Midbrain (tissue), 1 donor: ENCODE measurements at regions not wholly inside any gene's neighbourhood (a gene's known extent, or its start where the extent isn't known, plus 50 kb on each side); places are given as distances from the start of the nearest gene placed in this dataset.

Experiments
- DNase-seq: peaks from one replicate; lab custom pipeline; 2025; lab: John Stamatoyannopoulos, UW

DNA sequence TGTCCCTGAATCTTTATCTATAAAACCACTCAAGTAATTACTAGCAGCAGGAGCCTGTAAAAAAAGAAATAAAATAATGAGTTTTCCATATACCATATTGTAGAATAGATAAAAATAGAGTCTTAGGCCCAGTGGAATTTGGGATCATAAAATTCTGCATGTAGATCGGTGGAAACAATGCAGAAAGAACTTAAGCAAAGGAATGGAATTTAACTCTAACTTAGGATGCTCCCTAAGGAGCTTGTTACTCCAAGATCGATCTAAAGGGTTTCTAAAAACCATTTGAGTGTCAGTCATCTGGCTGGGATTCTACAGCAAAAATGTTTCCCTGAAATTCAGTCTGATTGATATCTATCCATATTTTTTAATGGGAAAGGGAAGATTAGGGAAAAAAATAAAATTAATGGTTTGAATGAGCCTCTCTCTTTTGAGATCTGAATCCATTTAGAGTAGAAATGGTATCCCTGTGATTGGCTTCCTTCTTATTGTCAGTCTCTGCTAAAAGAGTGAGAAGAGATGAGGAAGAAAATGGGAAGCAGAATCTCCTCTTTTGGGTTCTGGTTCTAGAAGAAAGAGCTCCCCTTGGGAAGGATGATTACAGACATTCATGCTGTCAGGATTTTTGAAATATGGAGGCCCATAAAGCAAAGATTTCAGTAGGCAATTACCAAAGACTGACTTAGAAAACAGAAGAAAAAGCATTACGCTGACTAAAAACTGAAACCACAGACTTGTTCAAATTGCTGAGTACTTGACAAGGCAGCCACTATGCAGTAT is 564.3 kb upstream of the MARCKS start:
- no peak for DNase-seq

DNA sequence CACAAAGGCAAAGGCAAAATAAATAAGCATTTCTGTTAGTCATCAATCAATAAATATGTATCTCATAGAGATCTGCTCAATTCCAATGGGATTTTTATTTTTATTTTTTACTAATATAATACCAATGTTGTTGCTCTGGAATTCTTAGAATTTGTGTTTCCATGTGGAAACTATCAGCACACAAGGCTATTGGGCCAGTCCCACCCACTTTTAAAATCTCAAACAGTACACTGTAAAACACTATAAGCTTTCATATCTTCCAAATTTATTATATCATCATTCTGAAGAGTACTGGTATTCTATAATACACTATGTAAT is 563.8 kb upstream of the MARCKS start:
- no peak for DNase-seq

DNA sequence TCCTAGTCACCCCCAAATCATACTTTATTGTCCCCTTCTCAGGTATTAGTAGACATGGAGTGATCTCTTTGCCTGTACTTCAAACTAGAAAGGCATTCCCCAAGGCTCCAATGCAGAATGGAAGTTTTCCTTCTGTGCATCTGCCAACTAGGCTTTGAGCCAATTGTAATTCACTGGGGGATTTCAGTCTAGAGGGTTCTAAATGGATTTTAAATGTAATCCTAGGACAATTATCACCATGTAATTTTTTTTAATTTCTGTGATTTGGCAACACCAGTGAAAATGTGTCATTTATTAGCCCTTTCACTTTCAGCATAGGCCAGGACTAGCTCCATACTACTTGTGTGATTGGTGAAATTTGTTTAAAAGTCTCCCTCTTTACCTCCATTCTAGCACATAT is 557.6 kb upstream of the MARCKS start:
- DNase-seq = no peak

DNA sequence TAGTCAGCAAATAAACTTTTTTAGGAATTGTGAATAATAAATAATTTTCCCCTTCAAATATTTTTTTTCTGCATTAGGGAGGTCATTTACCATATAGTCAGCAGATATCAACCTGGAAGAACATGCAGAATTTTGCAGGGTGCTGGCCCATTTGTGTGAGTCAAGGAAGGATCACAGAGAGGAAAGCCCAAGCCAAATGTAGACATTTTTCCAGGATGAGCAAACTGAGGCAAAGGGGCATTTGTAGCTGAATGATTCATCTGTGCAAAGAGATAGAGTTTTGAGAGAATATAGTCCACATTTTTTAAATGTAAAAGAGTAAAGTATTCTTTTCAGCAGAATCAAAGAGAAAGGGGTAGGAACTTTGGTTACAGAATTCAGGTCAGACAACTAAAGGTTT is 555.5 kb upstream of the MARCKS start:
- DNase-seq = no peak

DNA sequence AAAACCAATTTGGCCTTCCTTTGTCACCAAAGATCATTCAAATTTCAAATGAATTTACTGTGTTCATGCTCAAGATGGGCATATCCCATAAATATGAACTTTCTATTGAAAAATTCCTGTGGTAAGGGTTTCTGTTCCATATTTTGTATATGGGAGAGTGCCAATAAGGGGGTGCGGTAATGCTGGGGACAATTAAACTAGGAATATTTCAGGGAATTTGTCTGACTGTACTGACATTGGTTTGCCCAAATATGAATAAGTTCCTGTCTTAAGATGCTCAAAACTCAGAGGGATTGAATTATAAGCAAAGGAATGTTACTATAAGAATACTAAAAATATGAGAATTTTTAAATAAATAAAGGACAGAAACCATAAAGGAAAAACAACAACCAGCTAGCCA is 553.0 kb upstream of the MARCKS start:
- DNase-seq = no peak

DNA sequence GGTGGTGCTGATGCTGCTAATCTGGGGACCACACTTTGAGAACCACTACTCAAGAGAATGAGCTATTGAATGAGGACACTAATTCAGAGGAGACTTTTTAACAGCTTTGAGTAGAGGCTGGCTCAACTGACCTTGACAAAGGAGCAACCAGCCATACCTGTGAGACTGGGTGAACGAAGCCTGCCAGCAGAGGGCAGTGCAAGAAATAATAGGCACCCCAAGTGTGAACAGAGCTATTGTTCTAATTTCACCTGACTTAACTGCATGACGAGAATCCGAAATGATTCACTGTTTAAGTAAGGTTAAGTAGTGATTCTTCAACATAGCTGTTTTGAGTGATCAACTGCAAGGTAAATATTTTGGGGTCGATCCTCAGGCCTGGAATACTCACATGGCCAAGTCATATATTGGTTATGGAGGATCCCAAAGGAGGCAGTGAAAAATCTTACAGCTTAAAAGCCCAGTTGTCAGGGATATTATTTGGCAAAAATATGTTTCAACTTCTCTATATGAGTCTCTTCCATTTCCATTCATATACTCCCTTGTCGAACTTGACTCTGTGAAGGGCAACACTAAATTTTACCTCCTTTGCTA is 550.5 kb upstream of the MARCKS start:
- DNase-seq = no peak

DNA sequence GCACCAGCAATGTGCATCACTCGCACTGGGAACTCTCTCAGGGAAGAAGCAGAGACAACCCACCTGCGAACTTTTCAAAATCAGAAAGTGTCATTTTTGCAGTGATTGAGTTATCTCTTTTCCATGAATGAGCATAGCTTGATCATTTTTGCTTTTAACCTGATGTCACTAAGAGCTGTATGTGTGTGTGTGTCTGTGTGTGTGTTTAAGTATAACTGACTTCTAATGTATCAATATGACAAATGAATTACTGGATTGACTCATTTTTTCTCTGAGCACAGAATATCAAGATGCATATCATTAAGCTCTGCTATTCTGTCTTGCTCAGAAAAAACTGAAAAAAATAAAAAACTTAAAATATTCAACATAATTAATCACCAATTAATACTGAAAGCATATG is 548.9 kb upstream of the MARCKS start:
- no peak for DNase-seq

DNA sequence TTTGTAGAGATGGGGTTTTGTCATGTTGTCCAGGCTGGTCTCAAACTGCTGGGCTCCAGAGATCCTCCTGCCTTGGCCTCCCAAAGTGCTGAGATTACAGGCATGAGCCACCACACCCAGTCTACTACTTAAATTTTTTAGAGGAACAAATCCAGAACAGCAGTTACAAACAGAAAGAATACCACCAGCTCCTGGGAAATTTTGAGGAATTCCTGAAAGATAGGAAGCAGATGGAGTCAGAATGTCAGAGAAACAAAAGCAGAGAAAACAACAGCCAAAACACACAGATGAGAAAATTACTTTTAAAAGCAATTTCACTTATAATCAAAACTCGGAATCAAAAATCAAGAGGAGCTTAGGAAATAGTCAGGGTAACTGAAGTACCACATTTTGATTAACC is 543.3 kb upstream of the MARCKS start:
- no peak for DNase-seq

DNA sequence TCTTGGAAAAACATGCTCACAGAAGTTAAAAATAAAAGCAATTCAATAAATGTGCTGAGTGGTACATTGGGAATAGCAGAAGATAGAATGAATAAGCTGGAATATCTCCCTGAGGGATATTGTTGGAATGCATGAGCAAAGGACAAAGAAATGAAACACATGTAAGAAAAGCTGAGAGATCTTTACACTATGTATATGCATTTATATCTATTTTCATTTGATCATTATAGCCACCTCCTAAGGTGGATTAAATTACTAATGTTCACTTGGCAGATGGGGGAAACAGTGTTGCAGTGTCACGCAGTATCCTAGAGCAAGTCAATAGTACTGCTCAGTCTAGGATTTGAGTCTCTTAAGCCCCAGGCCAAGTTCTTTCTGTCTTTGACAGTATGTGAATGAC is 542.0 kb upstream of the MARCKS start:
- DNase-seq = no peak

DNA sequence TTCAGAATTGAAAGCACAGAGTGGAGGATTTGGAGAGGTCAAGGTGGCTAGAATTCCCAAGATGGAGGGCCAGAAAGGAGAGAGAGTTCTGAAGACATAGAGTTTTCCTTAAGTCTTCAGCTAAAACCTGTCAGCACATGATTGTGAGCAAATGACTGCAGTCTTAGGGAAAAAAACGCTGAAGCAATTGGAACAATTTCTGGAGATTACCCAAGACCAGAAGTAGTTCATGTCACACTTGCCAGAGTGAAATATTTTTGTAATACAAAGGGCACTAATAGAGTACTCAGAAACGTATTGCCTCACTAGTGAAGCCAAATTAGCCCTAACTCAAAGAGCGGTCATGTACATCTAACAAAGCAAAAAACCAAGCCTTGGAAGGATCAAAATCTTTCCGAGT is 541.3 kb upstream of the MARCKS start:
- no peak for DNase-seq

DNA sequence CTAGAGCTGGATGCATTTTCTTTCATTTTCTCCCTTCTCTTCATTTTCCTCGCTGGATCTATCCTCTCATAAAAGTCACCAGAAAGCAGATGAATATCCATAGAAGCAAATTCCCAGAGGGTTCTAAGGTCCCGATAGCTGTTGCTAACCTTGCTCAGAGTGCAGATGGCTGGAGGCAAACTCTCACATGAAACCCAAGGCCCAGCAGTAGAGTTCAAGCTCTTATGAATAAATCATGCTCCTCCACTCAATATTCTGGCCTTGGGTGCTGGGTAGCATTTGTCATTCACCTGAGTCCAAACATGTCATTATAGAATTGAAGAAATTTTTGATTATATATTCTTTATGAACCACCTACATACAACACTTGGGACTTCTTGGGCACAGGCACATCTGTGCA is 539.7 kb upstream of the MARCKS start:
- DNase-seq = no peak

DNA sequence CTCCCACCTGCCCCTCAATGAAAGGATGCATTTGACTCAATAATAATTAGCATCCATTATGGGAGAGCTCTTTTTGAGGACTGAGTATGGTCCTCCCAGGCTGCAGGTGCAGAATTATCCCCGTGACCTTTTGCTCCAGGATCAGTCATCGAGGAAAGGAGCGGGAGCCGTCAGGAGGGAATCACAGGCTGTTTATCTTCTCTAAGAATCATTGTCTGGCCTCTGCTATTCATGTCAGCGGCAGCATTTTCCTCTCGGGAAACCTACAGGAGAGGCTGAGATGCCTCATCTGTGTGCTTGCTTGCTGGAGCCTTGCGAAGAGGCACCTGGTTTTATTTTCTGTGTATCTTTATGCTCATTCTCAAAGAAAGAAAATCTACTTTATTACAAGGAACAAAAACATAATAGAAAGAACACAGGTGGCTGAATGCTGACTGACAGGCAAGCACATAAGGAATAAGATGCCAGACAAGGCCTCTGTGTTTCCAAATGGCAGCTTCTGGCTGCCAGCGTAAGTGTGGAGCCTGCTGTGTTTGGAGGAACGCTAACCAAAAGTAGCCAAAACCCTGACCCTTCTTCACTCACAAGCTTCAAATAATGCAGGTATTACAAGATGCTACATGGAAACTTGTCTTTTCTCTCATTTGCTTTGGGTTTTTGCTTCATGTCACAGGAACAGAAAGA is 539.1 kb upstream of the MARCKS start:
- DNase-seq = no peak

DNA sequence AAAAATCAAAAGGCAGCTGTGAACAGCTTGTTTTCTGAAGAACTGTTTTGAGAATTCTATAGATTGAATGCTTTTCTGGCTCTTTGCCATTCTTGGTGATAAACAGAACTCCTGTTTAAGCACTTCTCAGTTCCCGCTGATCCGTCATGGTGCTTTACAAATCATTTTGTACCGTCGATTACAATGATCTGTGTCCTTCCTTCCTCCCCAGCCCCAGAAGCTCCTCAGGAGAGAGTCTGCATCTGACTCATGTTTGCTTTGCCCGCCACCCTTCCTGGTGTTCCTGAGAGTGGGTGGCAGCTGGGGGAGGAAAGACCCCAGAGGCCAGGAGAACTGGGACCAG is 538.6 kb upstream of the MARCKS start:
- no peak for DNase-seq

DNA sequence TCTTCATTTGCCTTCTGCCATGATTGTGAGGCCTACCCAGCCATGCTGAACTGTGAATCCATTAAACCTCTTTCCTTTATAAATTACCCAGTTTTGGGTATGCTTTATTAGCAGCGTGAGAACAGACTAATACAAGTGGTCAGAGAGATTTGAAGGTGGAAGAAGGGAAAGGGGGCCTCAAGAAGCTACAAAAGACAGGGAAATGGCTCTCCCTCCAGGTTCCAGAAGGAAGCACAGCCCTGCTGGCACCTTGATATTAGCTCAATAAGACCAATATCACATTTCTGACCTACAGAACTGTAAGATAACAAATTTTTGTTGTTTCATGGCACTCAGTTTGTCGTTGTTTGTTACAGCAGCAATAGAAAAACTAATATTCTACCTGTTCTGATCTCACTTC is 536.5 kb upstream of the MARCKS start:
- DNase-seq = no peak

DNA sequence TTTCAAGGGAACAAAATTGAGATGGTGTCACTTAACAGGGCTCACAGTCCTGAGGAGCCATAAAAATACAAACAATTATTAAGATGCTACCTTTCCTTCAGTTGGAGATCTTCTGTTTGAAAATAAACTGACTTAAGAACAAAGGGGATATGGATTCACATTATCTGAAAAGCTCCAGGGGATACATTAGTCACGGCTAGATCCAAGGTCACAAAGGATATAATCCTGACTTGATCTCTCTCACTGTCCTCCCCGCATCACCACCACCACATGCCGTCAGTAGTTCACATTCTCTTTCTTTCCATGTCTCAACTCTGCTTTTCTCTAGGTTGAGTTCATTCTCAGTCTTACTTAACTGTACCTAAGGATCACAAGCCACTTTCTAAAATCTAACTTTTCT is 530.4 kb upstream of the MARCKS start:
- DNase-seq = no peak

DNA sequence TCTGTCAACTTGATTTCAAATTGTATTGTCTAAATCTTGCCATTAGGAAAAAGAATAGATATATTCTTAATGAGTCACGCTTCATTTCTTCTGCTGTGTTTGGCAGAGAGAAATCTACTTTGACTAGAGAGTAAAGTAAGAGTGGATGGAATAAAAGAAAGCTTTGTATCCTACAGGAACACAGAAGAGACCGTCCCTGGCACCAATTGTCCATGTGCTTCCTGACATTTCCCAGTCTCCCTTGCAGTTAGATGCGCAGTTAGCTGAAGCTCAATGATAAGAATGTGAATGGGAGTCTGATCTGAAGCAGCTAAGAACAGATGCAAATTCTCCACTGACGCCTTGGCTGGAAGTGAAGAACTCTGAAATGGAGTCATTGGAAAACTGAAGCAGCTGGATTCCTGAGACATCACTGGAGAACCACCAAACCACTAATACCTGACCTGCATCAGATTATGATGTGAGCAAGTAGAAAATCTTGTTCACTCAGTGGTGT is 528.2 kb upstream of the MARCKS start:
- peak; percentile 38 for DNase-seq

DNA sequence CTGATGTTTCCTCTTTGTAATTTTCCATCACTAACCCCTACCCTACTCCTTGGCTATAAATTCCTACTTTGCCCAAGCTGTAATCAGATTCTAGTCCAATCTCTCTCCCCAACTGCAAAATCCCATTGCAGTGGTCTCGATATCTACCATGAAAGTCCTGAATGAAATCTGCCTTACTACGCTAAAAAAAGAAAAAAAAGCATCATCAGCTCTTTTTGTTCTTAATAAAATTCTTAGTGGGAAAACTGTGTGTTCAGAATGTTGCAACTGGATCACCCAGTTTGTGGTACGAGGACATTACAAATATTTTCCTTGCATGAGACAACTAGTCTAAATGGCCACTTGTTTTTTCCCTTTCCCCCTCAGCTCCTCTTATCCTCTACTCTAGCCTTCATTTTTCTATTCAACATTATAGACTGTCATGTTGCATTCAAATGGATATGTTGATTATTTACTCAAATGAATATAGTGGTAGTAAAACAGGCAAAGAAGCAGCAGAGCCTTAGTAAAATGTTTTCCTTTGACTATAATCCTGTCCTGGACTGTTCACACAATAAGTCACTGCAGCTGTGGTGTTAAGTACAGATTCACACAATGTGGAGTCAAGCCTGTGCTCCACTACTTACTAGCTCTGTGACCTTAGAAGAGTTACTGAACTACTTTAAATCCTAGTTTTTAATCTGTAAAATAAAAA is 527.1 kb upstream of the MARCKS start:
- no peak for DNase-seq

DNA sequence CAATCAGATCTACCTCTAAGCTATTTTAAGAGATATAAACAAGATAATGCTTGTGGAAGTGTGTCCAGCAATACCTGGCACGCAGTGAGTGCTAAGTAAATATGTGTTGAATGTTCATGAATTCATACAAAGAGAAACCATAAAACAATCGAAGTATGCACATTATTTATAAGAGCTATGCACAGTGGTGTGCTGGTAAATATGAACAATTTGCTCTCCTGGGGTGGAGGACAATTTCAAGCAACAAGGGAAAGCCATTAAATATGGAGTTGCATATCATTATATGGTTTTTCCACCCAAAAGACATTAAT is 526.6 kb upstream of the MARCKS start:
- DNase-seq = no peak

DNA sequence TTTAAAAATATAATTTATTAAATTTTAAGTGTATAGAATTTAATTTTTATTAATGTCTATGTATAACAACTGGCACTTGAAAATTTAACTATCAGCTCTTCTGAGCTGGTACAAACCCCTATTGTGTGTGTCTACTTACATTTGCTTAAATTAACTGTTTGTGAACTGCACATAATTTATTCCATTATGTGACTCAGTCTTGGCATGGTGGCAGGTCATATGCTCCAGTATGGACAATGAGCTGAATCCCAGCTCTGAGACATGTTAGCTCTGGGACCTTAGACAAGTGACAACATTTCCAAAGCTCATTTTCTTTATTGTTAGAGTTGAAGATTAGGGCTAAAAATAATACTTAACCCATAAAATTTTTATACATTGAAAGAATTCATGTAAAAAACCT is 526.1 kb upstream of the MARCKS start:
- DNase-seq = no peak

DNA sequence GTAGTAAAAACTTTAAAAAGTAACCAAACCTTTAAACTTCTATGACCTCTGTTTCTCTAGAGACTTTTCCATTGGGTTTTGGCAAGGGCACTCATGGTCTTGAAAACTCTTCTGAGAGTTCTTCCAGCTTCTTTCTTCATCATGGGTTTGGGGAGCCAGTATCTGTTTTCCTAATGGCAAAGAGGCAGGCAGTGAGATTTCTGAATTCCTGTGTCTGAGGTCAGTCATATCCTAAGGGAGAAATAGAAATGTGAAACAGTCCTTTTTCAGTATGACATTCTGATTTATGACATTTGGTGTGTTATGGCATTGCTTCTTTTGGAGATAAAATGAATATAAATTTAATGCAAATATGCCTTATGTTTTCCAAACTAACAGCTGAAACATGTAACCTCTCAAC is 518.5 kb upstream of the MARCKS start:
- no peak for DNase-seq

DNA sequence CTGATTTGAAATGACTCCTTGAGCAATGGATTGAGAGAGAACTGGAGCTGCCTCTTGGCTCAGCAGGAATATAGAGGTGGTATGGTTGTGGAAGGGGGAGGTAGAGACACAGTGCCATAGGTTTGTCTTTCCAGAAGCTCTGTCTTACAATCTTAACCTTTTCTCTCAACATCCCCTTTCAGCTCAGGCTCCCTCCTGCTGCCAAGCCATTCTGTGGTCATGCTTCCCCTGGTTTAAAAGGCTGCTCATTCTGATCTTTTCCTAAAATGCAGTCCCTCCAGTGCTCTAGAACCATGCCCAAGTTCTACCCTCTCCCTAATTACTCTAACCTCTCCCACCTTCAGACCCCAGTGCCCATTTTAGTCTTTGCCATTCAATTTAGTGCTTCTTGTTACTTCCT is 517.9 kb upstream of the MARCKS start:
- DNase-seq = no peak

DNA sequence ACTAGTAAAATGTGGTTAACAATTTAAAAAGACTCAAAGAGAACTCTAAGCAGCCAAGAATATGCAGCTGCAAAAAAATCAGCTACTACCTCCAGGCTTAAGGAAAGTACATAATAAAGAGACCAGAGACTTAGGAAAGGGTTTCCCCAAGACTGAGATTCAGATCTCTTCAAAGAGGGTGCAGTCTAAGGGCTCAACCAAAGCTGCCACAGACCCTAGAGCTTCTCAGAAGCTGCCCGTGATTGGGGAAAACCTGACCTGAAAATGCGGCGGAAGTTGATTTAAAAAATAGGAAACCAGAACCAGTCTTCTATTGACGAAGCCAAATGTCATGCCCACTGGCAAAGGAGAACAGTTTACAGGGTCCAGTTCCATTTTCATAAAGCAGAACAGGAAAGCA is 516.8 kb upstream of the MARCKS start:
- DNase-seq = no peak

DNA sequence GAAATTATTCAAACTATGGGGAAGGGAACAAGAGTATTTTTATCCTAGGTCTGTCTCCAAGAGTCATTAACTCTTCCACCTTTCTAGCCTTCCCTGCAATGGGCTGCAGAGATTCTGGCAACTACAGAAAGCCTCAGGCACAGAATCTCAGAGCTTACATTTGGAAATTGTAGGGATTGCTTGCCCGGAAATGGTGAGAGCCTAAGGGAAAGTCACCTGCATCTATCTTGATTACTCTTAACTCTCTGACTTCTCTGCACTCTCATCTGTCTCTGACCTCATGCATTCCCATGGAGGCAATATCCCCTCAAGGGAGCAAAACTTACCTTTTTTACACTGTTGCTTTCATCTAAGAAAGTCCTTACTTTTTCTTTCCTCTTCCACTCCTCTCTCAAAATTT is 513.2 kb upstream of the MARCKS start:
- no peak for DNase-seq
